ENCODE measurements at regions not wholly inside any gene's neighbourhood (a gene's known extent, or its start where the extent isn't known, plus 50 kb on each side); places are given as distances from the start of the nearest gene placed in this dataset.

GRCh38 chr10:118842843-118843624, 88.3 kb upstream of the CACUL1 start:
- DNase-seq (ENCODE audit: low read depth, low spot score), result no peak
- no peak overlapping the region for H3K4me3 ChIP-seq (ENCODE audit: low read depth, low read length)
- TF ChIP-seq CTCF (IDR thresholded peaks at IDR 0.05; ENCODE audit: low read depth, low read length), result no peak
- in situ Hi-C loops (cut with HindIII; ENCODE audit: low sequenced_read_pairs), result no loop called here

GRCh38 chr10:118843647-118844265, 89.0 kb upstream of the CACUL1 start:
- in situ Hi-C loops (cut with HindIII; ENCODE audit: low sequenced_read_pairs), result no loop called here

GRCh38 chr10:118844731-118845521, 90.2 kb upstream of the CACUL1 start:
- no peak for TF ChIP-seq CTCF (IDR thresholded peaks at IDR 0.05; ENCODE audit: low read depth, low read length)
- DNase-seq (ENCODE audit: low read depth, low spot score), result no peak
- in situ Hi-C loops (cut with HindIII; ENCODE audit: low sequenced_read_pairs), result no loop called here
- H3K4me3 ChIP-seq (ENCODE audit: low read depth, low read length), result no peak overlapping the region

More at GRCh38 chr10:118843647-118844265, 89.0 kb upstream of the CACUL1 start:
- H3K4me3 ChIP-seq (ENCODE audit: low read depth, low read length), result no peak overlapping the region
- no peak for DNase-seq (ENCODE audit: low read depth, low spot score)
- no peak for TF ChIP-seq CTCF (IDR thresholded peaks at IDR 0.05; ENCODE audit: low read depth, low read length)

GRCh38 chr10:118845776-118846175, 91.0 kb upstream of the CACUL1 start:
- no peak for DNase-seq (ENCODE audit: low read depth, low spot score)
- no peak for TF ChIP-seq CTCF (IDR thresholded peaks at IDR 0.05; ENCODE audit: low read depth, low read length)
- in situ Hi-C loops (cut with HindIII; ENCODE audit: low sequenced_read_pairs), result no loop called here
- H3K4me3 ChIP-seq (ENCODE audit: low read depth, low read length), result no peak overlapping the region

GRCh38 chr10:118850418-118851061, 95.8 kb upstream of the CACUL1 start:
- H3K4me3 ChIP-seq (ENCODE audit: low read depth, low read length), result no peak overlapping the region
- DNase-seq (ENCODE audit: low read depth, low spot score), result peak; percentile 37
- in situ Hi-C loops (cut with HindIII; ENCODE audit: low sequenced_read_pairs), result no loop called here
- TF ChIP-seq CTCF (IDR thresholded peaks at IDR 0.05; ENCODE audit: low read depth, low read length), result peak; percentile 70

Measured in astrocyte of the spinal cord (primary cell).